ENCODE measurements at regions not wholly inside any gene's neighbourhood (a gene's known extent, or its start where the extent isn't known, plus 50 kb on each side); places are given as distances from the start of the nearest gene placed in this dataset.
"Not testable (repeated sequence)": the region's sequence is repeated elsewhere in the genome, so short reads cannot be mapped to it uniquely, and the experiment has no call there.

DNA sequence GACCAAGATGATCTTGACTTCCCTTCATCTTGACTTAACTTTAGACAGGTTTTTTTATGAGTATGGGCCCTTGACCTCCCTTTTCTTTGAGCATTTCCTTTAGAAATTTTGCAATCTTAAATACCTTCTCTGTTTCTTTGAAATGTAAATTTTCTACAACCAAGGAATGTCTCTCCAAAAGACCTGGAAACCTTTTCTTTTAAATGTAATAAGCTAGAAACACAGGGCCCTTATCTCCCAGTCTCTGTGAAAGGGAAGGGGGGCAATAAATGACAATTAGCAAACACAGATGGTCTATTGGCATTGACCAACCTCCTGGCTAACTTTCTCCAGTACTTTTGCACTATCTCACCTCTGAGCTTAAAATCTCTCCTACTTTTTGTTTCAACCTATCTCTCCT is 144.3 kb upstream of the GK2 start:
- Histone ChIP-seq H3K4me2 (ENCODE audit: insufficient read depth, low read length) (no peak overlapping the region), H3K4me1 (ENCODE audit: insufficient read depth, low read length) (no peaks in the 10 kb centered on the region), H3K79me2 (ENCODE audit: insufficient read depth, low read length) (no peaks in the 10 kb centered on the region), H3K27me3 (ENCODE audit: insufficient read depth, low read length, poor library complexity) (no peaks in the 10 kb centered on the region), H3K9me3 (ENCODE audit: insufficient read depth, low read length, severe bottlenecking) (no peaks in the 10 kb centered on the region), H3K36me3 (ENCODE audit: insufficient read depth, low read length) (no peaks in the 10 kb centered on the region), H3K9ac (ENCODE audit: low read depth, low read length) (no peak overlapping the region), H4K20me1 (ENCODE audit: insufficient read depth, low read length) (no peaks in the 10 kb centered on the region), H2AFZ (ENCODE audit: low read depth, low read length) (no peak overlapping the region), H3K27ac (ENCODE audit: low read length) (no peak overlapping the region), H3K4me3 (ENCODE audit: low read depth in 1 of 2, low read length in 2 of 2) (no peak overlapping the region)
- no peak for TF ChIP-seq EZH2 (IDR thresholded peaks at IDR 0.05; ENCODE audit: borderline replicate concordance, low read depth, low read length, severe bottlenecking)
- TF ChIP-seq, protein P1, sequence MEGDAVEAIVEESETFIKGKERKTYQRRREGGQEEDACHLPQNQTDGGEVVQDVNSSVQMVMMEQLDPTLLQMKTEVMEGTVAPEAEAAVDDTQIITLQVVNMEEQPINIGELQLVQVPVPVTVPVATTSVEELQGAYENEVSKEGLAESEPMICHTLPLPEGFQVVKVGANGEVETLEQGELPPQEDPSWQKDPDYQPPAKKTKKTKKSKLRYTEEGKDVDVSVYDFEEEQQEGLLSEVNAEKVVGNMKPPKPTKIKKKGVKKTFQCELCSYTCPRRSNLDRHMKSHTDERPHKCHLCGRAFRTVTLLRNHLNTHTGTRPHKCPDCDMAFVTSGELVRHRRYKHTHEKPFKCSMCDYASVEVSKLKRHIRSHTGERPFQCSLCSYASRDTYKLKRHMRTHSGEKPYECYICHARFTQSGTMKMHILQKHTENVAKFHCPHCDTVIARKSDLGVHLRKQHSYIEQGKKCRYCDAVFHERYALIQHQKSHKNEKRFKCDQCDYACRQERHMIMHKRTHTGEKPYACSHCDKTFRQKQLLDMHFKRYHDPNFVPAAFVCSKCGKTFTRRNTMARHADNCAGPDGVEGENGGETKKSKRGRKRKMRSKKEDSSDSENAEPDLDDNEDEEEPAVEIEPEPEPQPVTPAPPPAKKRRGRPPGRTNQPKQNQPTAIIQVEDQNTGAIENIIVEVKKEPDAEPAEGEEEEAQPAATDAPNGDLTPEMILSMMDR (IDR thresholded peaks at IDR 0.05; ENCODE audit: borderline replicate concordance, extremely low read depth, low read length, poor library complexity, severe bottlenecking), result no peak
- no peak for DNase-seq
- no peak for ATAC-seq (ENCODE audit: insufficient read depth, low read depth)

DNA sequence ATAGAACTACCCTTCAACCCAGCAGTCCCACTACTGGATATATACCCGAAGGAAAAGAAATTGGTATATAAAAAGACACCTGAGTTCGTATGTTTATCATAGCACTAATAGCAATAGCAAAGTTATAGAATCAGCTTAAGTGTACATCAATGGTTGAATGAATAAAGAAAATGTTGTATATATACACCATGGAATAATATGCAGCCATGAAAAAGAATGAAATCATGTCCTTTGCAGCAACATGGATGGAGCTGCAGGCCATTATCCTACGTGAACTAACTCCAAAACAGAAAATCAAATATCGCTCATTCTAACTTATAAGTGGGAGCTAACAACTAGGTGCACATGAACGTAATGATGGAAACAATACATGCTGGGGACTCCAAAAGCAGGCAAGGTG is 143.5 kb upstream of the GK2 start:
- no peak overlapping the region for H3K4me3 ChIP-seq (ENCODE audit: low read depth in 1 of 2, low read length in 2 of 2)
- no peak overlapping the region for H3K27ac ChIP-seq (ENCODE audit: low read length)
- no peak overlapping the region for H3K4me2 ChIP-seq (ENCODE audit: insufficient read depth, low read length)
- no peaks in the 10 kb centered on the region for H3K36me3 ChIP-seq (ENCODE audit: insufficient read depth, low read length)
- H3K9me3 ChIP-seq (ENCODE audit: insufficient read depth, low read length, severe bottlenecking), result no peaks in the 10 kb centered on the region
- no peak for DNase-seq
- no peaks in the 10 kb centered on the region for H3K27me3 ChIP-seq (ENCODE audit: insufficient read depth, low read length, poor library complexity)
- no peaks in the 10 kb centered on the region for H4K20me1 ChIP-seq (ENCODE audit: insufficient read depth, low read length)
- no peak overlapping the region for H3K9ac ChIP-seq (ENCODE audit: low read depth, low read length)
- no peaks in the 10 kb centered on the region for H3K4me1 ChIP-seq (ENCODE audit: insufficient read depth, low read length)
- no peak for ATAC-seq (ENCODE audit: insufficient read depth, low read depth)
- no peak overlapping the region for H2AFZ ChIP-seq (ENCODE audit: low read depth, low read length)
- H3K79me2 ChIP-seq (ENCODE audit: insufficient read depth, low read length), result no peaks in the 10 kb centered on the region
- TF ChIP-seq, protein P1 (IDR thresholded peaks at IDR 0.05; ENCODE audit: borderline replicate concordance, extremely low read depth, low read length, poor library complexity, severe bottlenecking), result no peak
- no peak for TF ChIP-seq EZH2 (IDR thresholded peaks at IDR 0.05; ENCODE audit: borderline replicate concordance, low read depth, low read length, severe bottlenecking)

DNA sequence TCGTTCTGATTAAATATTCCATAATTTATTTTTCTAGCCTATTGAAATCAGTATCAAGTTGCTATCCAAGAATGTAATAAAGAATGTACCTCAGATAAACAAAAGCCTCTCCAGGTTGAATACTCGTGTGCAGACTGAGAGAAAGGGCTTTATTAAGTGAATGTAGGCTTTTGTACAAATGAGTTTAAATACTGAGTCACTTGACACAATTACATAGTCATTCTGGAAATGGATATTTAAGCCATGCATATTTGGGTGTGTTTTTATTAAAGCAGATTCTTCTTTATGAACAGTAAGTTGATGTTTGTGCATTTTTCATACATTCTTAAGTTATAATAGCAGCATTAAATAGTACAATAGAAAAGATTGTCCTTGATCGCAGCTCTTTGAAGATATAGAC is 139.8 kb upstream of the GK2 start:
- Histone ChIP-seq H2AFZ (ENCODE audit: low read depth, low read length) (no peak overlapping the region), H3K27ac (ENCODE audit: low read length) (no peak overlapping the region)

DNA sequence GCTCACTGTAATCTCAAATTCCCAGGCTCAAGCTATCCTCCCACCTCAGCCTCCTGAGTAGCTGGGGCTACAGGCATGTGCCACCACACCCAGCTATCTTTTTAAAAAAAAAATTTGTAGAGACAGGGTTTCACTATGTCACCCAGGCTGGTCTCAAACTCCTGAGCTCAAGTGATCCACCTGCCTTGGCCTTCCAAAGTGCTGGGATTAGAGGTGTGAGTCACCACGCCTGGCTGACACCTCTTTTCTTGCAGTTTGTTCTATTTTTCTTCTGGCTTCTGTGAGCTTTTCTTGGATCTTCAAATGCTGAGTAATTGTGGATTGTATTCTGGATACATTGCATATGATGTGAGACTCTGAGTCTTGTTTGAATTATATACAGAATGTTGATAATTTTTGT is 137.3 kb upstream of the GK2 start:
- H3K27me3 ChIP-seq (ENCODE audit: insufficient read depth, low read length, poor library complexity); H2AFZ ChIP-seq (ENCODE audit: low read depth, low read length); H3K4me2 ChIP-seq (ENCODE audit: insufficient read depth, low read length); ATAC-seq (ENCODE audit: insufficient read depth, low read depth); H3K36me3 ChIP-seq (ENCODE audit: insufficient read depth, low read length); DNase-seq; H3K79me2 ChIP-seq (ENCODE audit: insufficient read depth, low read length); H3K9ac ChIP-seq (ENCODE audit: low read depth, low read length); H3K27ac ChIP-seq (ENCODE audit: low read length); H3K9me3 ChIP-seq (ENCODE audit: insufficient read depth, low read length, severe bottlenecking); H3K4me1 ChIP-seq (ENCODE audit: insufficient read depth, low read length); H4K20me1 ChIP-seq (ENCODE audit: insufficient read depth, low read length); H3K4me3 ChIP-seq (ENCODE audit: low read depth in 1 of 2, low read length in 2 of 2): not testable (repeated sequence)

More for the DNA sequence above, 139.8 kb upstream of the GK2 start:
- H3K4me3 ChIP-seq (ENCODE audit: low read depth in 1 of 2, low read length in 2 of 2), result no peak overlapping the region
- H3K79me2 ChIP-seq (ENCODE audit: insufficient read depth, low read length), result no peaks in the 10 kb centered on the region
- no peak overlapping the region for H3K9ac ChIP-seq (ENCODE audit: low read depth, low read length)
- no peaks in the 10 kb centered on the region for H3K27me3 ChIP-seq (ENCODE audit: insufficient read depth, low read length, poor library complexity)
- ATAC-seq (ENCODE audit: insufficient read depth, low read depth) (no peak), DNase-seq (no peak)
- no peaks in the 10 kb centered on the region for H3K36me3 ChIP-seq (ENCODE audit: insufficient read depth, low read length)
- H3K4me2 ChIP-seq (ENCODE audit: insufficient read depth, low read length), result no peak overlapping the region
- no peaks in the 10 kb centered on the region for H4K20me1 ChIP-seq (ENCODE audit: insufficient read depth, low read length)
- H3K4me1 ChIP-seq (ENCODE audit: insufficient read depth, low read length), result no peaks in the 10 kb centered on the region
- no peaks in the 10 kb centered on the region for H3K9me3 ChIP-seq (ENCODE audit: insufficient read depth, low read length, severe bottlenecking)
- TF ChIP-seq EZH2 (IDR thresholded peaks at IDR 0.05; ENCODE audit: borderline replicate concordance, low read depth, low read length, severe bottlenecking), result no peak
- TF ChIP-seq, protein P1 (IDR thresholded peaks at IDR 0.05; ENCODE audit: borderline replicate concordance, extremely low read depth, low read length, poor library complexity, severe bottlenecking), result no peak
